IPS DF 4.7 (cell line): ENCODE measurements at regions not wholly inside any gene's neighbourhood (a gene's known extent, or its start where the extent isn't known, plus 50 kb on each side); places are given as distances from the start of the nearest gene placed in this dataset.

Experiments used
- DNase-seq: peaks from one replicate; pipeline ENCODE4 v3.0.0-alpha.2; 2013; ENCODE audit warnings: low spot score; ENCODE audit errors: extremely low read depth

- no peak for DNase-seq
Observed at GRCh38 chr5:15263942-15264341, 236.0 kb upstream of the FBXL7 start.

- DNase-seq: no peak
Observed at GRCh38 chr5:15263406-15263805, 236.6 kb upstream of the FBXL7 start.

DNA sequence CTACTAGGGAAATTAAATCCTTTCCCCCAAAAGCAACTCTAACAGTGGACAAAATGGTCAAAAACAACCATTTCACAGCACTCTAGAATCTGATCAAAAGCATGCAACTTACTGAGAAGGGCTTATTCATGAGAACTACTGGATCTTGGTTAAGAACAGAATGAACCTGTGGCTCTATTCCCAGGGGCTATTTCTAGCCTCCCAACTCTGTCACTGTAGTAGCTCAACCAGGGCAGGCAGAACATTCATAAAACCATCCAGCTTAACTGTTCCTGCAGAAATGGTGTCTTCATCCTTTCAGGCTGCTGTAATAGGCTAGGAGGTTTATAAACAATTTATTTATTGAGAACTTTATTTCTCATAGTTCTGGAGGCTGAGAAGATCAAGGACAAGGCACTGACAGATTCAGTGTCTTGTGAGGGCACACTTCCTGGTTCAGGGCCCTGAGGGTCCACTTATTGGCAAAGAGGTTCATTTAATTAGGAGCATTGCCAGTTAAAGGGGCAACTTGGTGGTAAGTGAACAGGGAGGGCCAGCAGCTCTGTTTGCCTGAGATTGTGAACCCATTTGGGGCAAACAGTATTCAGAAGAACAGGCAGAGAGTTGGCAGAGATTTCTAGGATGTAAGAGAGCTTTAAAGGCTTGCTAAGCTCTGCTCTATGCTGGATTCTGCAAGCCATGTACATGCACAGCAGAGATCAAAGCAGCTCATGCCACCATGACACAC is 238.5 kb upstream of the FBXL7 start:
- DNase-seq: no peak

DNA sequence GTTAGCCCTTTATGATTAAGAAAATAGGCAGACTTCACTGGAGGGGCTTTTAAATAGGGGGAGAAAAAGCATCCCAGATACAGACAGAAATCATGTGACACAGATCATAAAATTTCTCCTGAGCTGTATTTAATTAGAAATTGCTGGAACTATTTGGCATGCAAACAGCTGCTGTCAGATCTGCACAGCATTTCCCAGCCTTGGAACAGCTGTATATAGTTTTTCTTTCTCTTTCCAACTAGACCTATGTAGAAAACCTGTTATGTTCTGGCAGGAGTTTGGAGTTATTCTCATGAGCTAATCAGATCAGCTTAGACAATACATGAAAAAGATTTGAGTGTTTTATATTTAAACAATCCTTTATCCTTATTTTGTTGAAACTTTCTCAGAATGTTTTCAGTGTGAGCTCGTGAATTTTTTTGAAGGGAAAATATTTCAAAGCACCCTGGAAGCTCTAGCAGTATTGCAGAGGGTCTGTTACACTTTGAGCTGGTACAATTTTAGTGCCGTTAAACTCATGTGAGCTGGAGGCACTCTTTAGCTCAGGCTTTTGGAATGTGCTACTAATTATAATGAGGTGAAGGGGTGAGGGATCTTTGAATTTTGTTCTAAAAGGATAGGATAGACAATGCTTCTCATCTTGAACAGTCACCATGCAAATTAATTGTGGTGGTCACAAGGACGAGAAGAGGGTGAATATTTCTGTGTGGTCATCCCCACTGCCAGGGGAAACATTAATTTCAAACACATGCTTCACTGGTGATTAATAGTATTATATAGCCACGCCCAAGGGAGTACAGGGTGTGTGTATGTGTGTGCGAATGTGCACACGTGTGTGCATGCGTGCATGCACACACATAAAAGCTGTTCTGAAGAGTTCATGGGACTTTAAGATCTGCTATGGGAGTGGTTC is 239.4 kb upstream of the FBXL7 start:
- no peak for DNase-seq

- DNase-seq: no peak
Observed at GRCh38 chr5:15256485-15256884, 243.5 kb upstream of the FBXL7 start.

GRCh38 chr5:15255576-15255975 is 244.4 kb upstream of the FBXL7 start:
- DNase-seq: no peak

DNA sequence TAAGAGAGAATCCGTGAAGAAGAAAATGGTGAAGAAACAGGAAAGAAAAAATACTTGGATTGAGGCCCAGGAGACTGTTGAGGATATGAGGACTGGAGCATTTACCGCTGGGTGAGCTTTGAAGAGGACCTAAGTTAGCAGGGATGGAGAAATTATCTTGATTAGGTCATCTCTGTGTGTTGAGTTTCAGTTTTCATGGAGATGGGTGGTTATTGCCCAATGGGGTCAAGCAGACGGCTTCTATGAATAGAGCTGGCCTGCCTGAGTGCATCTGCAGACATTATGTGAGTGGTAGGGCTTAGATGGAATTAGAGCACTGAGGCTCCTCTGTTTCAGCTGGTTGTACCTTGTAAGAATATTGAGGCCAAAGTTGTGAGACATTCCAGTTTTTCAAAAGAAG is 245.4 kb upstream of the FBXL7 start:
- DNase-seq: no peak

DNA sequence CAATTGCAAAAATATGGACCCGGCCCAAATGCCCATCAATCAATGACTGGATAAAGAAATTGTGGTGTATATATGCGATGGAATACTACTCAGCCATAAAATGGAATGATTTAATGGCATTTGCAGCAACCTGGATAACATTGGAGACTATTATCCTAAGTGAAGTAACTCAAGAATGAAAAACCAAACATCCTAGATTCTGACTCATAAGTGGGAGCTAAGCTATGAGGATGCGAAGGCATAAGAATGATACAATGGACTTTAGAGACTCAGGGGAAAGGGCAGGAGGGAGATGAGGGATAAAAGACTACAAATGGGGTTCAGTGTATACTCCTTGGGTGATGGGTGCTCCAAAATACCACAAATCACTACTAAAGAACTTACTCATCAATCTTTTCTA is 247.6 kb upstream of the FBXL7 start:
- DNase-seq: no peak

DNA sequence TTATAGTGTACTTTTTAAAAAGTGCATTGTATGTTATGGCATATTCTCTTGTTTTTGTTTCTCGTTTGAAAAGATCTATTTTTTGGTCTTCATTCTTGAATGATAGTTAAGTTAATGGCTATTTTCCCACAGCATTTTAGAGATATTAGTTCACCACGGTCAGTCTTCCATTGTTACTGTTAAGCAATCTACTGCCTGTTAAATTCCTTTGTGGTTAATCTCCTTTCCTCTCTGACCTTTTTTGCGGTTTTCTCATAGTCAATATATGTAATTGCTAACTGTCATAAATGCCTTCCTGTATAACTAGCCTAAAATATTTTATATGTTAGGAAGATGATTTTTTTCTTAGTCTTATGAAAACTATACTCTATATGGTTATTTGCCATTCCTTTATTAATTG is 250.8 kb upstream of the FBXL7 start:
- no peak for DNase-seq

GRCh38 chr5:15248731-15249130 is 251.2 kb upstream of the FBXL7 start:
- DNase-seq: no peak

DNA sequence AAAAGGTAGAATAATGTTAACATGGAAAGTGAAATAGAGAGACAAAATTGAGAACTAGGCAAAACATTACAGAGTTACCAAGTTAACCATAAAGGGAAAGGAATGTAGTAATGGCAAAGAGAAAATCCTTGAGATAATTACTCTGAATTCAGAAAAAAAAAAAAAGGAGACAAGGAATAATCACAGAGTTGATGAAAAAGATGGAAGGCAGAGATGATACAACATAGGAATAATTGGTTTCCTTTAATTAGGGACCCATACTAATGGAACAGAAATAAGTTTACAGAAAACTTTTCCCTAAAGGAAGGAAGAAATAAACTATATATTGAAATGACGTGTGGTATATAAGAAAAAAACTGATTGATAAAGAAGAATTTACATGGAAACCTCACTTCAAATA is 254.1 kb upstream of the FBXL7 start:
- DNase-seq: no peak

DNA sequence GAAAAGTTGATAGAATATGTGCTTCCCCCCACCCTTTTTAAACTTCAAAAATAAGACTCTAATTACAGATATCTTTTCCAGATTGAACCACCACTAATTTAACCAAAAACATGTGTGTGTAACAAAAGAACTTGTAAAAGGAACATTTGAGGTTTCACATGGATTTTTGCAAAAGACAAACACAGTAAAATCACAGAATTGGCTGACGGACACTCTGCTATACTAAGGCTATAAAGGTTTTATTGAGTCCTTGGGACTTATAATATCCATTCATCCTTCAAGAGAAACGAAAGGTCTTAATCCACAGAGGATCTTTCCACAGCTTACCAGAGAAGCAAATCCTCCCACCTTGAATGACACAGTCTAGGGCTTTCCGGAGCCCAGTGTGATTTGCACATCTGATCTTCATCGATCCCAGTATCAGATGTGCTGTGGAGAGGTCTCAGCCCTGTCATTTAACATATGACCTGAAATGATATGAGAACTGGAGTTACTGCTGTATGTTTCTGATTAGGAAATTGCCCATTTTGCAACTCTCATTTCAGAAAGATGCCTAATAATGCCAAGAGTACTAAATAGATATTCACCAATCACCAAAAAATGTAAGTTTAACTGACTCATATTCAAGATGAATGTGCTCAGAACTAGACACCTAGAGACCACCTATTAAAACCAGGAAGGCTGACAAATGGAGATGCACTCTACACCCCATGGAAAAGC is 256.5 kb upstream of the FBXL7 start:
- no peak for DNase-seq

GRCh38 chr5:15241216-15241821 is 258.7 kb upstream of the FBXL7 start:
- no peak for DNase-seq

GRCh38 chr5:15238006-15238405 is 262.0 kb upstream of the FBXL7 start:
- no peak for DNase-seq

GRCh38 chr5:15236911-15237508 is 263.0 kb upstream of the FBXL7 start:
- no peak for DNase-seq

DNA sequence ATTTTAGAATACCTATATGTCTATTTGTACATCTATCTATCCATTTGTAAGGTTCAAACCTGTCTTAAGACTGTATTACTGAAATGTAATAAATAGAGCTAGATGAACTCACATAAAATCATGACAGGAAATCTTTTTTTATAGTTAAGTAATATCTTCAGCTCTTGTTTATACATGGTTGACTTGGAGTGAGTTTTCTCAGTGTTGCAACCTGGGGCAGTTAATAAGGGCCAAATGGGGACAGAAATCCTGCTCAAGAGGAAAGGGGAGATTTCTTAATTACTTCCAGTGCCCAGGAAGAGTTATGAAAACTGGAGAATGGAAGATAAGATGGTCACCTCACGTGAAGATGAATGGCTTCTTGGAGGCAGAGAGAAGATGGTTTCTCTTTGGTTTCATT is 265.1 kb upstream of the FBXL7 start:
- no peak for DNase-seq

- DNase-seq: peak; percentile 69
Observed at GRCh38 chr5:15234366-15234765, 265.6 kb upstream of the FBXL7 start.

DNA sequence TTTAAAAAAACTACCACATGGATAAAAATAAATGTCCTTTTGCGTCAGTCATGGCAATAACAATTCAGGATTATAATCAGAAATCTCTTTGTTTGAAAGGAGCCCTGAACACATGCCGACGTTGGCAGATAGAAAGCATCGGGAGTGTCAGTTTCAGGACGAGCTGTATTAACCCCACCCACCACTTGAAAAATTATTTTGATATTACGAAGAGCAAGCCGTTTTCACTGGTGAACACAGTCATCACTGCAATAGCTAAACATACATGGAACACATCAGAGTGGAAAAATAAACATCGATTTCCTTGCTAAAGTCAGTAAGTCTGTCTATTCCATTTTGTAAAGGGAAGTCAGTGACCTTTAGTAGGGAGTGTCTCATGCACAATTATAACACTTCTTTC is 266.4 kb upstream of the FBXL7 start:
- DNase-seq: no peak

DNA sequence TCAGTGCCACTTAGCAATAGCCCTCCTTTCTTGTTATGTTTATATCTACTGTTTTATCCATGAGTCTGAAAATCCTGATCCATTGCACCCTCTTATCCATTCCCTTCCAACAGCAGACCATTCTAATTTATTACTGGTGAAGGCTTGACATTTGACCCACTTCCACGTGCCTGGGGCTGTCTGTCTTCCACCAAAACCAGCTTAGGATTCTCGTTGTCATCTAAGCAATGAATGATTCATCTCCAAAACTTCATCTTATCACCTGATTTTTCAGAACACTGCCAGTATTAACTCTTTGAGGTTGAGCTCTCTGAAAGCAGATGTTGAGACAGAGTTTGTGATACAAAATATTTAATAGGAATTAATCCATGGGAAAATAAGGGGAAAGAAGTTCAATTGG is 277.8 kb upstream of the FBXL7 start:
- DNase-seq: no peak

- no peak for DNase-seq
Observed at GRCh38 chr5:15220642-15221173, 279.3 kb upstream of the FBXL7 start.

GRCh38 chr5:15215056-15215455 is 284.9 kb upstream of the FBXL7 start:
- DNase-seq: no peak
